Left renal cortex interstitium (tissue), 4 donors: ENCODE measurements at regions not wholly inside any gene's neighbourhood (a gene's known extent, or its start where the extent isn't known, plus 50 kb on each side); places are given as distances from the start of the nearest gene placed in this dataset.
"Not testable (repeated sequence)": the region's sequence is repeated elsewhere in the genome, so short reads cannot be mapped to it uniquely, and the experiment has no call there.

ENCODE experiments used
- DNase-seq, 4 donors: peaks; one replicate each; pipeline ENCODE4 v3.0.0-alpha.2; 2013; ENCODE audit warnings: low read depth in 4 of 4, low spot score in 2 of 4, missing footprints in 1 of 4

DNA sequence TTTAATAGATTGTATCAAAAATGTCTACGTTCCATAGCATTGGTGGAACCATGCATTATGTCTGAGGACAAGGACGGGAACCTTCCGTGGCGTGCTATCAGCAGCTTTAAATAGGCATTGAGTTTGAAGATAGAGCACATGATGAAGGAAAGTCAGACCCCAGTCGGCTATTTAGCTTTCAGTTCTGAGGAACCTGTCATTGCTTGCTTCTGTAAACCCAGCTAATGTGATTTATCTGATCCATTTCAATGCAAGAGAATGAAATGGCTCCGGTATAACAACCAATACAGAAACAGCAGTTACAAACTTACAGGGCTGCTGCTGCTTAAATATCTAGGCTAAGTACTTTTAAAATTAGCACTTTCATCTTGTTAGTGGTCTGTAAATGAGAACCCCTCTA, 503.3 kb downstream of the RNF144A start:
- no peak for DNase-seq

DNA sequence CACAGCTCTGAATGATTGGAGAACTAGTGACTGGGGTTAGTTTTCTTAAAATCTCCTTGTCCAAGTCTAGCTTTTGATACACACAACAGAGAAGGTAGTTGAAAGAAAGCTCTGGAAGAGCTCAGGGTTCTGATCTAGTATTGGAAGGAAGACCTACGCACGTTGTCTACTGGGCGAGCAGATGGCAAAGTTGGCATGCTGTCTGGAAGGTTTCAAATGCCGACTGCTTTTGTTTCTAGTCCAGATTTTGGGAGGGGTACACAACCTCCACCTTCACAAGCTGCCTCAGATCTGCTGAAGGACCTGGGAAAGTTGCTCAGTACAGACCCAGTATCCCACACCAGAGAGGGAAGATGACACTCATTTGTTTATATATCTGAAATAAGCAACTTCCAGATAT, 507.3 kb downstream of the RNF144A start:
- DNase-seq: no peak

DNA sequence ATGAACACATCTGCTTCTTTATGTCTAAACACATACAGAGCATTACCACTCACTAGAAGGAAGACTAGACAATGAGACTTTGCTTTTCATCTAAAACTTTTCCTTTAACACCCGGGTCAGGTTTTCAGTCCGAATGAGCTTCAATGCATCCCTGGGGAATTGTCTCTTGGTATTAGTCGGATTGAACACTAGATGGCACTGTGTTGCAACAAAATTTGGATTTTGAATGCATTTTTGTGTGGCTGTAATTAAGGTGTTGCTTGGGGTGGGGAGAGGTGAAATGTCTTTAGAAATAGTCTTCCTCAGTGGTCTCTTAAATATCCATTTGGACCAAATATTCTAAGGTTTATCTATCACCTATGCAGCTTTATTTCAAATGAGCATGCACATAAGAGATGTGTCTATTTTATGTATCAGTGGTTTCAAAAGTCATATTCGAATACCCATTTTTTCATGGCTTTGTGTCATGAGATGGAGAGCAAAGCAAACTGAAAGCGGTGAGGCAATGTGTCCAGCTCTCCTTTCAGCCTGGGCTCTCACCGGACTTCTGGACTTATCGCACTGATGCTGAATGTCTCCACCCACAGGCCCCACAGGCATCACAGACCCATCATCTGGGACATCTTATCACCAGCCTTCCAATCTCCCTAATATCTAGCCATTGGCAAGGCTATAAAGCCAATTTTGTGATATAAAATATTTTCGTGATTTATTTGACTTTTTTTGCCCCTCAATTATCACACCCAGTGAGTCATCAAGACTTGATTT, 510.3 kb downstream of the RNF144A start:
- DNase-seq: peak in 3 of 4 donors; percentile 52 to 66 (median 57)

DNA sequence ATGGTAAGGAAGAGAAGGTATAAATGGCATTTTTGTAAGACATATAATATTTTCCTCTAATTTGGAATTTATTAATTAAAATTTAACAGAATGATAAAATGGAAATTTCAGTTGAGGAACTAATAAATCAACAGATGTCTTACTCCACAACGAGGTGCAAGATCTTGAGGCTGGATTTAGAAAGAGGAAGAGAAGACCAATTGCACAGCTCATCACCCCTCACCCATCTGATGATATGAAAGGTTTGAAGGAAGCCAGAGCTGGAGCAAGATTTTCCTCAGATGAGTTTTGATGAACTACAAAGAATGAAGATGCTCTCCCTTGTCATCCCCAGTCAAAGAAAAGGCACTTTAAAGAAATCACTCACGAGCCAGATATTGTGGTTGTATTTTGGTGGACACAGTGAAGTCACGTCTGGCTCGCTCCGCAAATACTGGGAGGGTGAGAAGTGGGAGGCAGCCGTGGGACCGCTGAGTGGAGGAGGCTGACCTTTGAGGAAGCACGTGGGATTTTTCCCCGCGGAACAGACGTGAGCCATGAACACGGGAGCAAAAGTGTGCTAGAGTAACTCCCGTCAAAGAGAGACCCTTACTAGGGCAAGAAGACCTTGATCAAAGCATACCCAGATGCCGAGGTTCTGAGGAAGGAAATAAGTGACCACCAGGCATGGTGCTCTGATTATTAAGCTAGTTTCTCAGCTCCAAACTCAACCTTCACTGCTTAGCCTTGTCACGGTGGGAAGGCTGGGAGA, 511.4 kb downstream of the RNF144A start:
- no peak for DNase-seq

DNA sequence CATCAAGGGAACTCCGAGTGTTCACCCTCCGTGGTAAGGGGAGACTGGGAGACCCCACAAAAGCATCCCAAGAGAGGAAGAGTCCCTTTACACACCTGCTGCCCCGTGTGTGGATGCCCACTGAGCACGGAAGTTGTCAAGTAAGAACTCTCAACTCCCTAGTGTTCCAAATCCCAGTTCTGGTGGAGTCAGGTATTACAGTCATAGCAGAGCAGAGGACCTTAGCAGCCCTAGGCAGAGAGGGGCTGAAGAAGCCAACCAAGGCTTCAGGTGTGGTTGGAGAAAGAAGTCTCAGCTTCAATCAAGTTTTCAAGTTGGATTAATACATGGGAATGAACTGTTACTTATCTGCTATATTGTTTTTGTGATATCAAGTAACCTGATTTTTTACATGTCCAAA, 512.5 kb downstream of the RNF144A start:
- DNase-seq: no peak

DNA sequence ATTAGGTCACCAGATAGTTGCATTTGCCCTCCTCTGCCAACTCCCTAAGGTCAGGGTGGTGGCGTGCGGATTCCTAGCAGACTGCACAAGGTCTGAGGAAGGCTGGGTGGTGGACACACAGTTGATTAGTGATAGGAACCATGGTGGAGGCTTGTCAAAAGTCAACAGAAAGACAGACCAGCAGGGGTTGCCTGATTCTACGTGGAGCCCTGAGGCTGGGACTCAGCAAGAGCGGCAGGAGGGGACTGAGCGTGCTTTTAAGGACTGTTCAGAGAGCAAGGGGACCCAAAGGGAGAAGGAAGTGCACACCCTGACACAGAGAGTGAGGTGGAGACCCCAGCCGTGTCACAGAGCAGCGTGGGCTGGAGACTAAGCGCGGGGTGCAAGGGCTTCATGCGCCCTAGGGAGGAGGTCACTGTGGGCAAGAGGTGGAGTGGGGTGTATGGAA, 513.2 kb downstream of the RNF144A start:
- DNase-seq: no peak

DNA sequence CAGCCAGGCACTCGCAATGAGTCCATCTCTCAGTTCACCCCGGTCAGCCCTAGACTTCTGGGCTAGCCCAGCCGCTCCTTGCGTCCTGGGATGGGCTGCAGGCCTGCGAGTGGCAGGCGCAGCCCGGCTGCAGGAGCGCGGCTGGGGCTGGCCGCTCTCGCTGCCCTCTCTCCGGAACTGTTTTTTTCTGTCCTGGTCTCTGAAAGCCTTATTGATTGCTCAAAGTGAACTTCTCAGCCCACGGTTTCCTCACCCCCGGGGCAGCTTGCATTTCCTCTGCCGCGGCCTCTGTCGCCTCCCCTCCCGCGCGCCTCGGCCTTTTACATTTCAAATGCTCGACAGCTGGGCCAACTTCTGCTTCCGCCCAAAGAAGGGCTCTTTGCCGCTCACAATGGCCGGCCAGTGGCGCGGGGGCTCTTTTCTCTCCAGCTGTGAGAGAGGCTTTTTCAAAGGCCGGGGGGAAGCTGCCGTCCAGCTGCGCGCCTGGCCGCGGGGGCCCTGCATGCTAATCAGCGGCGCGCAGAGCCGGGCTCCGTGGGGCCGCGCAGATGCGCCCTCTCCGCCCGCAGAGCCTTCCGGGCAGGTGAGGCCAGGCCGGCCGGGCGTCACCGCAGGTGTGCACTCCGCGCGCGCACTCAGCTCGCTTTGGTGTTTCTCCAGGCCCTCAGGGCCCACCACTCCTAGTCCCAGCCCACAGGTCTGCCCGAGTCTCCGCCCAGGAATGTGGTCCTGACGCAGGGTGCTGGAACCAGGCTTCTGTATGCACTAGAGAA, 513.8 kb downstream of the RNF144A start:
- peak in 2 of 4 donors; percentile 25 to 50 for DNase-seq

DNA sequence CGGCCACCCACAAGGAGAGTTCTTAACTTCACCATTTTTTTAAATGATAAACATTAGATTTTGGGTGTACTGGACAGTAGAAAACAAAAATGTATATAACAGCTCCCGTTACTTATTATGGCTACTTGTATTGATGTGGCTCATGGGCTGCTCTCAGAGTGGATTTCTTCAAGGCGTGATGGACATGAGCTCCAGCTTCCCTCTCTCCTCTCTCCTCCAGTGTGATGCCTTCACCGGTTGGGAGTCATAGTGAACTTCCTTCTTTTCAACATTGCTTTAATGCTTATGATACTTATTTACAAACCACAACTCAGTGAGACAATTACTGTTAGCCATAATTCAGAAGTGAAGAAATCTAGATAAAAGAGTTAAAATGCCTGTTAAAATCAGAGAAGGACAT, 515.2 kb downstream of the RNF144A start:
- no peak for DNase-seq

DNA sequence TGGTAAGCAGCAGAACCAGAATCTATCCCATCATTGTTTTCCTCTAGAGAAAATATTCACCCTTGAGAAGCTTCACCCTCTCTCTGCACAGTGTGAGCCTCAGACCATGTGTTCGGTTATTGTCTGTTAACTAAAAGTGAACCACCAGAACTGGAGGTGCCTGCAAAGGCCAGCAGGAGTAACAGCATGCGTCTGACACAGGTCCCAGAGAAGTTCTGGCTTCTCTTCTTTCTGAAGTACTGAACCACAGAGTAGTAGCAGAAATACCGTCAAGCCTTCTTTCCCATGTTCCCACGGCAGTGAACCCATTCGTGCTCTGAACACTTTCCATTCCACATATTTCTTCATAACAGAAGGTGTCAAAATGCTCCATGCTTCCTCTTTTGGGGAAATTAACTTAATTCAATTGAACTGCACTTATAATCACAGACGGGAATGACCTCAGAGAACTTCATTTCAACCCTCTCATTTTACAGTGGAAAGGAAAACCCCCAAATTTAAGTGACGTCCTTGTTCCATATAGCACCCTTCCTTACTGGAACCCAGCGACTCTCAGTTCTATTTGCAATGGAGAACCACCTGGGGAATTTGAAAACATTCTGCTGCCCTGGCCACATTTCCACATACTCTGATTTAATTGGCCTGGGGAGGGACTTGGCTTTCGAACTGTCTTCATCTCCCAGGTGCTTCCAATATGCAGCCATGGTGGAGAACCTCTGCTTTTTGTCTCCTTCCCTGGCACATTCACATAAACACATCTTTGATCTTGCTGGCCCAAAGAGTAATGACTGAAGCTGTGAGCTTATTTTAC, 519.1 kb downstream of the RNF144A start:
- DNase-seq: no peak

DNA sequence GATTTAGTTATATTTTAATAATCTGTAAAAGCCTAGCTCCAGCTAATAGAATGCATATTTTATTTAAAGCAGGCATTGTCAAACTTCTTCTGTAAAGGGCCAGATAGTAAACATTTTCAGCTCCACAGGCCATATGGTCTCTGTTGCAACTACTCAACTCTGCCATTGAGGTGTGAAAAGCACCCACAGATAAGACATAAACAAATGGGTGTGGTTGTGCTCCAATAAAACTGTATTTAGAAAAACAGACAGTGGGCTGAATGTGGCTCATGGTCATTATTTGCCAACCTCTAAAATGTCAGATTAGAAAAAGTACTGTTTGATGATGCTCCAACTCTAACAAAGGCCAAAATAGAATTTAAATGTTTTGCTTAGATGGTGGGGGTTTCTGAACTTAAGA, 519.9 kb downstream of the RNF144A start:
- DNase-seq: no peak

DNA sequence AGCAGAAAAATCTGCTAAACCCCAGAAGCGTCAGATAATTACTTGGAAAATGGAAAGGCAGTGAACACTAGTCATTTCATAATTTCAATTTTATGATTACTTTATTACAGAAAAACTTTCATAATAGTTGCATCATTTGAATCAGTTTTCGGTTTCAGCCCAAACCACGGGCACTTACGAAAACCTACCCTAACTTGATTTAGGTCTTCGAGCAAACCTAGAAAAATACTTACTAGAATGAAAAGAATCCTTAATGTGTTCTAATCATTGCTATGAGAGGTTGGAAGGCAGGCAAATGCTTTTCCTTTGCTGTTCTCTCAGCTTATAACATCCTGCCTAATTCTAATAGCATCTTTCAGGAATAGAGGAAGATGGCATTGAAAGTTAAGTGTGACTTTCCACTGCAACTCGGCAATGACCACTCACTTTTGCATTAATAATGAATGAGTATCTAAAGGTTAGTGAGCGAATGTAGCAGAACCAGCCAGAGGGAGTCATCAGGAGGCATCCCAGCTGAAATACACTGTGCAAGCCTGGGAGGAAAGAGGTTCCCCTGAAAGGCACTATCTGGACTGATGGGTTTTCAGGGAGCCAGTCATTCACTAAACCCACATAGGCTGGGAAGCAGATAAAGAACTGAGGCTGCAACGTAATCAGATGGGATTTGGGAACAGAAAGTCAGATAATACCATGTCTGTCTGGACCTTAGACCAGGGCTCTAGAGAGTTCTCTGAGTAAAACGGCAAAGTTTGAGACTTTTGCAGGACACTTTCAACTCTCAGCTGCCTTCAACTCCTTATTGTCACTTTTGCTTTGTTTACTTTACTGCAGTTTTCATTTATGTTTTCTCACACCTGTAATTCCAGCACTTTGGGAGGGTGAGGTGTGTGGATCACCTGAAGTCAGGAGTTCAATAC, 520.8 kb downstream of the RNF144A start:
- no peak for DNase-seq

DNA sequence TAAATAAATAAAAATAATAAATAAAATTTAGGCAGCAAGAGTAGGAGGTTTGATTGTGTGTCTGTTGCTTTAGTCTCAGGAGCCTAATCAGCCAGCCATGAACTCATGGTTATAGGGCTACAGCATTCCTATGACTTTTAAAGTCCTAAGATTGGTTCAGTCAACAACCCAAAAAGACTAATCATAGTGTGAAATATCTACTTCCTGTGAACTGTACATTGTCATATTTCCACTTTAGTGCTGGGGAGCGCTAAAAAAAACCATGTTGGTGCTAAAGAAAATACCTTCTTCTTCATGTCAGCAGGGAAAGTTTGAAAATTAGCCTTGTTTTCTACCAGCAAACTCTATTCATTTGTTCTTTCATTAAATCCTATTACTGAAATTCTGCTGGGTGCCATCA, 521.6 kb downstream of the RNF144A start:
- no peak for DNase-seq

DNA sequence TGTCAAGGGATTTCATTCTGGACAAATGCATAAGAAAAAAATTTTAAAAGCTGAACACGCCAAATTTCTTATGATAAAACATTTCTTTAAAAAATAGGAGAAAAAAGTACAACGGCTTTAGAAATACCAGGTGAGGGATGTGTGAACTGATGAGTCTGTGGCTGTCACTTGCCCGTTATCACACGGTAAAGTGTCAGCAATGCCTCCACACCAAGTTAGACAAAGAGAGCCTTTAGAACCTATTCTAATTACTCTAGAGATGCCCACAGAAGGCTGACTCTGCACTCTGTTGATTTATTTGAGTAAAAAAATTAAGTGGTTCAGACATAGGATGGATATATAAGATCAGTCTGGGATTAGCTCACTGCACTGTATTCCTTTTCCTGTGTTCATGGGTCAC, 523.8 kb downstream of the RNF144A start:
- no peak for DNase-seq

DNA sequence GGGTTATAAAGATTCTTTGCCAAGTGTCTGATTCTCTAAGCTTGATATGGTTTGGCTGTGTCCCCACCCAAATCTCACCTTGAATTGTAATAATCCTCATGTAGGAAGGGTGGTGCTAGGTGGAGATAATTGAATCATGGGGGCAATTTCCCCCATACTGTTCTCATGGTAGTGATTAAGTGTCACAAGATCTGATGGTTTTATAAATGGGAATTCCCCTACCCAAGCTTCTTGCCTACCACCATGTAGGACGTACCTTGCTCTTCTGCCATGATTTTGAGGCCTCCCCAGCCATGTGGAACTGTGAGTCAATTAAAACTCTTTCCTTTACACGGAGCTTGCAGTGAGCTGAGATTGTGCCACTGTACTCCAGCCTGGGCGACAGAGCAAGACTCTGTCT, 524.6 kb downstream of the RNF144A start:
- DNase-seq: not testable (repeated sequence)

DNA sequence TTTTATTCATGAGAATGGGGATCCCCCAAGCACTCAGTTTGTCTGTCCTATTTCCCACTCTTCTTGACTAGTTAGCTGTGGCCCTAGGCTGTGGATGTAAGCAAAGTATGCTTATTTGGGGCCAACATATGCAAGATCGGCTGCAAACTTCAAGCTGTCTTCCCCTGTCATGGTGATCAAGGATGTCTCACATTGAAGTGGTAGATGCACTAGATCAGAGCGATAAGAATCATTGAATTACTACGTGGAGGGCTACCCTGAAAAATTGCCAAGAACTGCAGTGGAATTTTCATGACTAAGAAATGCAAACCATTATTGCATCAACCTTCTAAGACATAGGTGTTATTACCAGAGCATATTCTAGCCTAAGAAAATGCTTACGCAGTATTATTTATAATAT, 527.4 kb downstream of the RNF144A start:
- no peak for DNase-seq

DNA sequence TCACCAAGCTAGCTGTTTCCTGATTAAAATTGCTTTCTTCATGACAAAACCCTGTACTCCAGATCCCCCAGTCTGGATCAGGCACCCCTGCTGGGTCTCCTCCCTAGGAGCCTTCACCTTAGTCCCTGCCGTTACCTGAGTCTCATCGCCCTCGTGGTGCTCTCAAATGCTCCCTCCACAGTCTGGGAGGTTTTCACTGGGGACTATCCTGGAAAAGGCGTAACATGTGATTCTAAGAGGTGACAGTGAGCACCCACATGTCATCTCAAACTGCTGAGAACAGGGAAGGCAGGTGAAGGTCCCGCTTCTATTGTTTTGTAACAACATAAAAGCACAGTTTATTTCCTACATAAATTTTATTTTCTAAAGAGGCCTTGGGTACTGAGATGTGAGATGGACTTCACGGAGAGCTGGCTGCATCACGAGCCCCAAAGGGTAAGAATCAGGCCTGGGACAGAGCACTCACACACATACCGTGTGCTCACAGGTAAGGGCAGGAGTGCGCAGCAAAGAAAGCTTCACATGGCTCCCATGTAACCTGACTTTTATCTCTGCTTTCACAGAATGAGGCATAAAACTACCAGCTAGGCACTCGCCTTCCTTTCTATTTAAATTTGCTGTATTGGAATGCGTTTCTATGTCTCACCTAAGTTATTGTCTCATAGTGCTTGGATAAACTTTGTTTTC, 531.5 kb downstream of the RNF144A start:
- no peak for DNase-seq

DNA sequence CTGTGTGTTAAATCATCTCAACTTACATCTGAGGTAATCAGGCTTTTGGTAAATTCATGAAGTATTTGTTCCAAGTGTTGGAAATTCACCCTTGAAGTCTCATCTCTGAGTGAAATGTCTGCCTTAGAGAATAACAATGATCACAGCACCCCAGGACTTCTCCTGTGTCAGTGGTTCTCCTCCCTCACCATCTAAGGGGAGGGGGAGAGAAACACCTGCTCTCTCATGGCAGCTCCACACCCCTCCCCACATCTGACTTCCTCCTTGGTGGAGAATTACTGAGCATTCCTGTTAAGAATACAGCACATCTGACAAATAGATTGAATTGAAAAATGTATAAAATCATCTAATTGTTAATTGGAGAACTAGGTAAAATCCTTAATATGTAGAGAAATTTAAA, 532.1 kb downstream of the RNF144A start:
- no peak for DNase-seq

DNA sequence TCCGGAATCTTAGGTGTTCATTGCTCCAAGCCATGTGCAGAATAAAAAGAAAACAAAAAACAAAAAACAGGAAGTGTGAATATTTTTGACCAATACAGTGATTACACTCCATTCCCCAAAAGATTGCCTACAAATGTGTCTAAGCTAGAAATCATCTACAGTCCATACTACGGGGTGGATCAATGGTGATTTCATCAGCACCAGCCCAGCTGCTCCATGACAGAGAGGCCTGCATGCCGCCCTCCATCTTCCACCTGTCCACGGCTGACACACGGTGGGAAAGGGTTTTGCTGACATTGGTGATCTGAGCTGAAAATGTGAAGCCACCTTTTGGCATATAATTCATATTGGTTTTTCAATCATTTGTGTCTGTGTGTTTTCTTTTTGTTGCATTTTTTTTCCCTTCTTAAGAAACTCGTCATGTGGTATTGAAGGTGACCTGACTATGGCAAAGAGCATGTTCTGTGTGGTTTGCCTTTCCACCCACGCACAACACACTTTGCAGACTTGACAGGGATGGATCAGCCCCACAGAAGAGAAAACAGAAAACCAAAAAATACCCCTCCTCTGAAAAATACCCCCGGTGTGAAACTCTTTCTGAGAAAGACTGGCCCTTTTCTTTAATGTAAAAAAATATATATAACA, 533.1 kb downstream of the RNF144A start:
- no peak for DNase-seq

DNA sequence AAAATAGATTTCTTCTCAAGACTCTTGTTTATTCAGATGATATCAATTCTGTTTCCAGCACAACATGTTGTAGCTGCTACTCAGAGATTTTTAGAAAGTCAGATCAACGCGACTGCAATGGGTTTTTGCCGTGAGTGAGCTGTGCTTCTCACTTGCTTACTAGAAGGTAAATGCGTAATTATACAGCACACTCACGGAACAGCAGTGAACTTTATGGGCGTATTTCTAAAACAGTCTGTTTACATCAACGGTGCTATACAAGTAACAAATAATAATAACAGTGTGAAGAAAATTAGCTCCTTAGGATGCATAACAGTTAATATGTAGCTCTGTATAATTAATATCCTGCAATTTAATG, 533.6 kb downstream of the RNF144A start:
- no peak for DNase-seq
